Glomerular endothelial cell (primary cell): ENCODE measurements at regions not wholly inside any gene's neighbourhood (a gene's known extent, or its start where the extent isn't known, plus 50 kb on each side); places are given as distances from the start of the nearest gene placed in this dataset.

Experiments
- DNase-seq: peaks from one replicate; pipeline ENCODE4 v3.0.0-alpha.2; 2011; ENCODE audit warnings: low read depth, low spot score; ENCODE audit errors: extremely low read depth

GRCh38 chr9:107554636-107555035 is 65.1 kb upstream of the KLF4 start:
- no peak for DNase-seq

- DNase-seq: peak; percentile 52
Observed at GRCh38 chr9:107548298-107549142, 59.0 kb upstream of the KLF4 start.

- DNase-seq: no peak
Observed at GRCh38 chr9:107547772-107548297, 58.3 kb upstream of the KLF4 start.

- no peak for DNase-seq
Observed at GRCh38 chr9:107547303-107547702, 57.7 kb upstream of the KLF4 start.

GRCh38 chr9:107546859-107547258 is 57.3 kb upstream of the KLF4 start:
- no peak for DNase-seq

- no peak for DNase-seq
Observed at GRCh38 chr9:107545036-107545435, 55.5 kb upstream of the KLF4 start.

GRCh38 chr9:107542411-107543157 is 53.0 kb upstream of the KLF4 start:
- DNase-seq: no peak

- no peak for DNase-seq
Observed at GRCh38 chr9:107541523-107541922, 52.0 kb upstream of the KLF4 start.

- no peak for DNase-seq
Observed at GRCh38 chr9:107540164-107540561, 50.6 kb upstream of the KLF4 start.

- no peak for DNase-seq
Observed at GRCh38 chr9:107539427-107540163, 50.0 kb upstream of the KLF4 start.
